Endothelial cell (in vitro differentiated cells): ENCODE measurements at regions not wholly inside any gene's neighbourhood (a gene's known extent, or its start where the extent isn't known, plus 50 kb on each side); places are given as distances from the start of the nearest gene placed in this dataset.

Experiments used
- DNase-seq: peaks from one replicate; pipeline ENCODE4 v3.0.0; 2021; ENCODE audit warnings: low spot score
- H3K27ac Mint-ChIP-seq: one replicate; pipeline ENCODE4 v1.8.0; 2021; ENCODE audit warnings: mixed read lengths, inconsistent platforms; ENCODE audit not compliant: unreplicated experiment
- H3K27me3 Mint-ChIP-seq: one replicate; pipeline ENCODE4 v1.8.0; 2021; ENCODE audit warnings: mild to moderate bottlenecking, moderate library complexity, mixed read lengths, inconsistent platforms; ENCODE audit not compliant: unreplicated experiment
- H3K36me3 Mint-ChIP-seq: one replicate; pipeline ENCODE4 v1.8.0; 2021; ENCODE audit warnings: mild to moderate bottlenecking, low read depth, mixed read lengths, inconsistent platforms; ENCODE audit not compliant: unreplicated experiment
- H3K4me1 Mint-ChIP-seq: one replicate; pipeline ENCODE4 v1.8.0; 2021; ENCODE audit warnings: mild to moderate bottlenecking, mixed read lengths, inconsistent platforms; ENCODE audit not compliant: unreplicated experiment
- H3K4me3 Mint-ChIP-seq: one replicate; pipeline ENCODE4 v1.8.0; 2021; ENCODE audit warnings: mild to moderate bottlenecking, mixed read lengths, inconsistent platforms; ENCODE audit not compliant: unreplicated experiment
- H3K9me3 Mint-ChIP-seq: one replicate; pipeline ENCODE4 v1.8.0; 2021; ENCODE audit warnings: mixed read lengths, inconsistent platforms; ENCODE audit not compliant: unreplicated experiment
- CTCF ChIP-seq: fragments of 200-600 bp; sonication (generic); IDR thresholded peaks from one replicate; pipeline ENCODE4 v1.5.0; 2021; ENCODE audit warnings: antibody characterized with exemption; ENCODE audit not compliant: unreplicated experiment

- no peaks in the 10 kb centered on the region for H3K9me3 Mint-ChIP-seq
- H3K4me3 Mint-ChIP-seq = no peak overlapping the region
- no peaks in the 10 kb centered on the region for H3K4me1 Mint-ChIP-seq
- no peak for DNase-seq
- H3K27ac Mint-ChIP-seq = no peak overlapping the region
- peaks cover 5% of the 10 kb centered on the region for H3K36me3 Mint-ChIP-seq
- no peak for TF ChIP-seq CTCF
- peaks cover 2% of the 10 kb centered on the region for H3K27me3 Mint-ChIP-seq
Observed at GRCh38 chr12:72723732-72724131, 451.6 kb downstream of the TRHDE start.

- no peak for TF ChIP-seq CTCF
- Mint-ChIP-seq H3K36me3 (no peaks in the 10 kb centered on the region), H3K27me3 (no peaks in the 10 kb centered on the region), H3K27ac (no peak overlapping the region), H3K4me1 (no peaks in the 10 kb centered on the region), H3K4me3 (no peak overlapping the region), H3K9me3 (no peaks in the 10 kb centered on the region)
- DNase-seq = no peak
Observed at GRCh38 chr12:72729451-72730010, 457.4 kb downstream of the TRHDE start.

GRCh38 chr12:72734581-72734980, 462.4 kb downstream of the TRHDE start:
- TF ChIP-seq CTCF = no peak

GRCh38 chr12:72738811-72739210, 466.6 kb downstream of the TRHDE start:
- Mint-ChIP-seq H3K27me3 (no peaks in the 10 kb centered on the region), H3K4me3 (no peak overlapping the region), H3K27ac (no peak overlapping the region), H3K4me1 (no peaks in the 10 kb centered on the region), H3K36me3 (no peaks in the 10 kb centered on the region), H3K9me3 (no peaks in the 10 kb centered on the region)
- no peak for TF ChIP-seq CTCF
- no peak for DNase-seq

More at GRCh38 chr12:72734581-72734980, 462.4 kb downstream of the TRHDE start:
- no peaks in the 10 kb centered on the region for H3K27me3 Mint-ChIP-seq
- no peaks in the 10 kb centered on the region for H3K36me3 Mint-ChIP-seq
- DNase-seq = no peak
- H3K4me1 Mint-ChIP-seq = no peaks in the 10 kb centered on the region
- H3K9me3 Mint-ChIP-seq = no peaks in the 10 kb centered on the region
- no peak overlapping the region for H3K27ac Mint-ChIP-seq
- H3K4me3 Mint-ChIP-seq = no peak overlapping the region

GRCh38 chr12:72740064-72740463, 467.9 kb downstream of the TRHDE start:
- Mint-ChIP-seq H3K4me1 (no peaks in the 10 kb centered on the region), H3K4me3 (no peak overlapping the region)

More at GRCh38 chr12:72740064-72740463, 467.9 kb downstream of the TRHDE start:
- no peak for TF ChIP-seq CTCF
- Mint-ChIP-seq H3K27ac (no peak overlapping the region), H3K27me3 (no peaks in the 10 kb centered on the region), H3K9me3 (no peaks in the 10 kb centered on the region), H3K36me3 (no peaks in the 10 kb centered on the region)
- no peak for DNase-seq
